PFSK-1 (cell line): ENCODE measurements at regions not wholly inside any gene's neighbourhood (a gene's known extent, or its start where the extent isn't known, plus 50 kb on each side); places are given as distances from the start of the nearest gene placed in this dataset.

Experiments used
- FOXP2 ChIP-seq: optimal IDR thresholded peaks from 2 replicates; pipeline ENCODE3; 2011; ENCODE audit warnings: borderline replicate concordance, control low read depth, inconsistent platforms; ENCODE audit not compliant: insufficient read depth; ENCODE audit errors: extremely low read length, extremely low read depth
- POLR2AphosphoS5 ChIP-seq: IDR thresholded peaks from 2 replicates; pipeline ENCODE4 v1.6.1; 2012; ENCODE audit warnings: low read depth, mild to moderate bottlenecking, control low read depth, low read length, moderate library complexity
- REST ChIP-seq, 2 experiments: IDR thresholded peaks; 2 replicates each; pipeline versions ENCODE4 v1.6.1 to v1.8.0; 2011 to 2012; ENCODE audit warnings: low read depth in 2 of 2, low read length in 2 of 2, control low read depth in 1 of 2, inconsistent platforms in 1 of 2, mild to moderate bottlenecking in 1 of 2, moderate library complexity in 1 of 2; ENCODE audit not compliant: insufficient read depth in 1 of 2
- SIN3A ChIP-seq: IDR thresholded peaks from 2 replicates; pipeline ENCODE4 v1.6.1; 2012; ENCODE audit warnings: mild to moderate bottlenecking, low read length, moderate library complexity, borderline replicate concordance; ENCODE audit not compliant: insufficient read depth
- TAF1 ChIP-seq: IDR thresholded peaks from 2 replicates; pipeline ENCODE4 v1.6.1; 2012; ENCODE audit warnings: low read length, control low read depth, borderline replicate concordance; ENCODE audit not compliant: insufficient read depth

GRCh38 chr20:12264711-12265110 lies 347.0 kb downstream of the BTBD3 start:
- no peak for TF ChIP-seq REST (IDR thresholded peaks at IDR 0.05; ENCODE audit: insufficient read depth in 1 of 2, low read depth in 2 of 2, low read length in 2 of 2)

- TF ChIP-seq SIN3A (no peak), POLR2AphosphoS5 (no peak), REST (IDR thresholded peaks at IDR 0.05; ENCODE audit: insufficient read depth in 1 of 2, low read depth in 2 of 2, low read length in 2 of 2) (no peak)
Measured at GRCh38 chr20:12265662-12266061, 348.0 kb downstream of the BTBD3 start.

DNA sequence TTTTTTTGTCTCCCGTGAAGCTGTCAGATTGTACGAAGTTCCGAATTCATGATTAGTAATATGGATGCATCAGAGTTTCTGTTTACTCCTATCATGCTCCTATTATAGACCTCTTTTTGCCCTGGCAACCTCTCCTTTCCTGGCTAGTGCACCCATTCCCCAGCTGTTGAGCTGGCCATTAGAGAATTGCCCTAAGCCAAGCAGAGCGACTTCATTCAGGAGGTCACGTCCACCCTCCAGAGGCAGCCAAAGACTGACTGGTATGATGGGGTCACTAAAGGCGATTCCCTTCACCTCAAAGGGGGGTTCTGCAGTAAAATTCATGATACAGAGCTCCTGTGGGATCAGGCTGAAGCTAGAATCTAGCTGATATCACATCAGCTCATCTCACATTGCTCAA lies 351.9 kb downstream of the BTBD3 start:
- no peak for TF ChIP-seq FOXP2
- no peak for TF ChIP-seq SIN3A

GRCh38 chr20:12270863-12271262 lies 353.2 kb downstream of the BTBD3 start:
- TF ChIP-seq FOXP2: no peak

DNA sequence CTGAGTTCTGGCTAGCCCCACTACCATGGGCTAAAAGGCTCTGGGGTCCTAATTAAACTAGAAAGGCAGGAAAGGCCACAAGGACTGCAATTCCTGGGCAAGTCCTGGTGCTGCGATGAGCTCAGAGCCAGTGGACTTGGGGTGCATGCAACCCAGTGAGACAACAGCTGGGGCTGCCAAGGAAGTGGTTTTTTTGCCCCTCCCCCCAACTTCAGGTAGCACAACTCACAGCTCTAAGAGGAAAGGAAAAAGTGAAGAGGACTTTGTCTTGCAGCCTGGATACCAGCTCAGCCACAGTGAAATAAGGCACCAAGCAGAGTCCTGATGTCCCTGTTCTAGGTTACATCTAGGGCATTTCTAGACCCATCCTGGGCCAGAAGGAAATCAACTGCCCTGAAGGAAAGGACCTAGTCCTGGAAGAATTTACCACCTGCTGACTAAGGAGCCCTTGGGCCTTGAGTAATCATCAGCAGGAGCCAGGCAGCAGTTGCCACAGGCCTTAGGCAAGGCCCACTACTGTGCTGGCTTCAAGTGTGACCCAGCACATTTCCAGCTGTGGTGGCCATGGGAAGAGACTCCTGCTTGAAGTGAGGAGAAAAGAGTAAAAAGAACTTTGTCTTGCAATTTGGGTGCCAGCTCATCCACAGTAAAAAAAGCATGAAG lies 358.4 kb downstream of the BTBD3 start:
- TF ChIP-seq TAF1 (no peak), POLR2AphosphoS5 (no peak), REST (IDR thresholded peaks at IDR 0.05; ENCODE audit: insufficient read depth in 1 of 2, low read depth in 2 of 2, low read length in 2 of 2) (no peak), SIN3A (no peak), FOXP2 (no peak)

DNA sequence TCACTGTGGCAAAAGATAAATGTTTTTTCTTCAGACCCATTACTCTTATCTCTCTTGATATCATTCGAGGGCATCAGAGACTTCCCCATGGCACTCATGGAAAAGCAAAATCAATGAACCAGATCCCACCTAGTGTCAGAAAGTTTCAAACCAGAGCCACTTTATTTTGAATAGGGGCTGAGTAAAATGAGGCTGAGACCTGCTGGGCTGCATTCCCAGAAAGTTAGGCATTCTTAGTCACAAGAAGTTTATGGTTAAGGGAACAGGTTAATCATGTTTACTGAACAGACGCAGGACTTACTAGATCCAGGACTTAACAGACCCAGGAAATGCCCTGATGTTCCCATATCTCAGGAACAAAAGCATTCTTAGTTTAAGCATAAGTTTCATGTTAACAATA lies 369.9 kb downstream of the BTBD3 start:
- no peak for TF ChIP-seq REST (IDR thresholded peaks at IDR 0.05; ENCODE audit: insufficient read depth in 1 of 2, low read depth in 2 of 2, low read length in 2 of 2)
- TF ChIP-seq POLR2AphosphoS5: no peak
- TF ChIP-seq FOXP2: no peak
- no peak for TF ChIP-seq TAF1
- TF ChIP-seq SIN3A: no peak
